HUDEP-2 (cell line): ENCODE measurements at regions not wholly inside any gene's neighbourhood (a gene's known extent, or its start where the extent isn't known, plus 50 kb on each side); places are given as distances from the start of the nearest gene placed in this dataset.

Source experiments
- DNase-seq, 76 experiments: peaks; one replicate each; lab custom pipeline; 2025; ENCODE audit not compliant: unreplicated experiment in 76 of 76; lab: John Stamatoyannopoulos, UW

DNA sequence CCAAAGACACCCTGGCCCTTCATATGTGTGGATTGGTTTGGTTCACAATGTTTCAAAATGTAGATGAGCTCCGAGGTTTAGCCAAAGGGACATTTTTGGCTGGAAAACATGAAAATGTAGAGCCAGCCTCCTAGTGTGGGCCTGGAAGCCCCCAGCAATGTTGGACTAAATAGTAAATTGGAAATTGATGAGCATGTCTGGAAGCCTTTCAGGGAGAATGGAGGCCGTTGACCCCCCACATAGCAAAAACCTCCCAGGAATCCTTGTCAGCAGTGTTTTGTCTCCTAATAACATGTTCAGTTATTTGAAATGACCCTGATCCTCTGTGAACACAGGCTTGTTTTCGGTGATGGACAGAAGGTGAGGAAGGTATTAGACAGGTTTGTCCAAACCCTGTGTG lies 65.1 kb upstream of the TBX3 start:
- no peak for DNase-seq

DNA sequence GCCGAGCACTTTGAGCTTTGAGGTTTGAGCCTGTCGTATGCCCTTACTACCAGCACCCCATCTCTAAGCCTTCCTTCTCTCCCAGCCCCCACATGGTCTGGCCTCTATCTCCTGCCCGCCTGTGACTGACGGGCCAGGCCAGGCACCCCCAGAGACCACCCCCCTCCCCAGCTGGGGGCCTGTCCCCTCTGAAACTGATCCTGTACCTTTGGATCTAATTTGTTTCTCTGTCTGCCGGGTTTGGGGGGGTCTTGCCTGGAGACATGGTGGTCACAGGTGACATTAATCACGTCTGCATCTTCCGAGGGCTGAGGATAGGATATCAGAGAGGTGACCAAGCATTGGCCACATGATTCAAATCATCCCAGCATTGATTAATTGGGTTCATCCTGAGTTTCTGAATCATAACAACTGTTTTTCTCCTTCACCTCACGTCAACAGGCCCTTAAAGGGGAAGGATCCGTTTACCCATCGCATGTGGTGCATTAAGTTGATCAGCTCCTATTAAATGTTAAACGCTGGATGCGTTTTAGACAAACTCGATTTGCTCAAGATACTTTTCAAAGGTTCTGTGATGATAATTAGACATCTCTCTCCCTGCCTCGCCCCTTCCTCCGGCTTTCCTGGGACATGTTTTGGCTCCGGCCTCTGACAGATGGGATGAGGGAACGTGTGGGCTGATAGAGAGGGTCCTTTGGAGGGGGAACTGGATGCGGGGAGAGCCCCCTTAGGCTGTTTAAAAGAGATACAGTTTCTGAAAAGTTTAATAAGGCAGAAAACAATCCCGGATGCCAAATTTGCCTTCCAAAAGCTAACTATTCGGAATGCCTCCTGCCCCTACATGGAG lies 63.3 kb upstream of the TBX3 start:
- no peak for DNase-seq

DNA sequence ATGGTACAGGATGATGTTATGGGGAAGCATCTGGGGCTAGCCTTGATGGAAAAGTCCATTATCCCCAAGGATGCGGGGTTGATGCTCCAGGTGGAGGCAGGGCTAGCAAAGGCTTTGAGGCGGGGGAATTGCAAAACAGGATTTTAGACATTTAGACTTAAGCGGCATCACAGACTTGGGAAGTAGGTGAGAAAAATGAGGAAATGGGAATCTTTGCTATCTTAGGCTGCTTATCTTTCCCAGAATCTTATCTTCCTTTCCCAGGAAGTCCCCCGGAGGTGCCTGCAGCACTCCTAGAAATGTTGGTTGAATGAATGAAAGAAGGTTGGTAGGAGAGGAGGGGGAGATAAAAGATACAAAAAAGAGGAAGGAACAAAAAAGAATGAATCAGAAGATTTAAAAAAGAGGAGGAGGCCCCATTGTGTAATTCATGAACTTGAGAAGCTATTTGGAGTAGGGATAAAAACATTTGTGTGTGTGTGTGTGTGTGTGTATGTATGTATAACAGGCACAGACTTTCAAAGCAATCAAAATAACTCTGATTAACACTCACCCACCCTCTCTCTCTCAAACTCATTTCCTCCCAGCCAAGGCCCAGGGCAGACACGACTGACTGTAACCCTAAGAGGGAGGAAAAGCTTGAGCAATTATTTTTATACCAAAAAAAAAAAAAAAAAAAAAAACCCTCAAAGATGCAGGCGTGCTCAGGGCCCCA lies 62.5 kb upstream of the TBX3 start:
- DNase-seq: no peak

DNA sequence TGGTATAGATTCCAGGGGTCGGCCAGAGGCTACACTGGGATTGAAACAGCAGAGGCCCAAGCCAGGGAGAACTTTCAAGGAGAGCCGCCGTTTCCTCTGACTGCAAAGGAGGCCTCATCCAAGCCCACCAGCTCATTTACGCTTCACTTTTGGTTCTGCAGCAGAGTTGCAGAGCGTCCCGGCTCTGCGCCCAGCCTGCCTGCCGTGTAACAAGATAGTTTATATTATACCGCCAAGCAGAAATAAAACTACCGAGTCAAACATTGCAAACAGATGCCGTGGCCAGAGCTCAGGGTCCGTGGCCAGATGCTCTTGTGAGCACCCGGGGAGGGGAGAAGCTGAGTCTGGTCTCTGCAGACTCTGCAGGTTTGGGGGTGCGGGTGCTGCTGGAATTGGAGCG lies 60.7 kb upstream of the TBX3 start:
- DNase-seq: no peak

DNA sequence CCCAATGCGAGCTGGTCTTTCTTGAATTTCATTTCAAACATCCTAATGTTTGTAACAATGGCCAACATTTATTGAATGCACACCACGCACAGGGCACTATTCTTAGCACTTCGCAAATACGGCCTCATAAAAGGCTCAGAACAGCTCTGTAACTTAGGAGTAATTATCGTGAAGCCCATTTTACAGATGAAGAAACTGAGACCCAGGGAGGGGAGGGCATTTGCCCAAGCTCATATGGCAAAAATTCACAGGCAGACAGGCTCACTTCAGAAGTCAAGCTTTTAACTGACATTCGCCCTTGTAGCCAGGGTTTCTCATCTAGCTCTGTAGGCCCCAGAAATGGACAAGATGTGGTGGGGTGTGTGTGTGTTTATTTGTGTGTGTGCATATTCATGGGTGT lies 60.3 kb upstream of the TBX3 start:
- no peak for DNase-seq

DNA sequence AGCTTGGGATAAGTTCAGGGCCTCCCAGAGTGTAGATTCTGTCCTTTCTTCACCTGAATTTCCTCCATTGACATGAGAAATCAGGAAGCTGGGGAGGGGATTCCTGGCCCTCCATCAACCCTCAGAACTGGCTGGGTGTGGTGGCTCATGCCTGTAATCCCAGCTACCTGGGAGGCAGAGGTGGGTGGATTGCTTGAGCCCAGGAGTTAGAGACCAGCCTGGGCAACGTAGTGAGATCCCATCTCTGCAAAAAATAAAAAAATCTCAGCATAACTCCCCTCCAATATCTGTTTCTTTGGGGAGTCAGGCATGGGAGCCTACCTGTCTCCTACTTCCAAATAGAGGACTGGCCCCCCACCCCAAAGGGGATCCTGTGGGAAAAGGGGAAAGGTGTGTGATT lies 59.8 kb upstream of the TBX3 start:
- no peak for DNase-seq

DNA sequence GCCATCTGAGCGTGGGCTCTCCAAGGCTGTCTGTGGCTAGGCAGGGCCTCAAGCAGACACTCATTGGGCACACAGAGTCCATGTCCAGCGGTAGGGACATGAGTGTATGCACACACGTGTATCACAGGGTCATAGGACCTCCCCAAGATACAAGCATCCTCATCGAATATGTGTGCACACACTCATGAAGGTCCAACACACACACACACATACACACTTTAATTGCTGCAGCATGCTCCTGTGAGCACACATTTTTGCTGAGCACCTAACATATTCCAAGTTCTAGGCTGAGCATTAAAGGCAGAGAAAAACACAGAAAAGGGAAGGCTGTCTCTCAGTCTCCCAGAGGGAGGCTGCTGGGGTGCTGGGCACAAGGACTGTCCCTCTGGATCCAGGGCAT lies 59.3 kb upstream of the TBX3 start:
- DNase-seq: no peak

DNA sequence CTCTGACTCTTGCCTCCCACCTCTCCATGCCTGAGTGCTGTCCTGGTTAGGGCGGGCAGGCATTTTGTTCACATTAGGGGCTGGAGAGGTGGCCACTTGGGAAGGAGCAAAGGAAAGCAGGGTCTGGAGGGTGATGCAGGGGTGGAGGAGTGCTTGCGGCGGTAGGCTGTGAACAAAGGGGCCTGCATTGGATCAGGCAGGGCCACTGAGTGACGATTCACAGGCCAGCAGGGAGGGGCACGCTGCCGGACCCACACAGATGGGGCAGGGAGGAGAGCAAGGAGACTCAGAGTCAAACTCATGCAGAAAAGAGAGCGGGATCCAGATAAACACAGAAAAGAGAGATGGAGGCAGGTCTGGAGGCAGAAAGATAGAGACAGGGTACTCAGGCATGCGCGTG lies 58.4 kb upstream of the TBX3 start:
- DNase-seq: no peak

DNA sequence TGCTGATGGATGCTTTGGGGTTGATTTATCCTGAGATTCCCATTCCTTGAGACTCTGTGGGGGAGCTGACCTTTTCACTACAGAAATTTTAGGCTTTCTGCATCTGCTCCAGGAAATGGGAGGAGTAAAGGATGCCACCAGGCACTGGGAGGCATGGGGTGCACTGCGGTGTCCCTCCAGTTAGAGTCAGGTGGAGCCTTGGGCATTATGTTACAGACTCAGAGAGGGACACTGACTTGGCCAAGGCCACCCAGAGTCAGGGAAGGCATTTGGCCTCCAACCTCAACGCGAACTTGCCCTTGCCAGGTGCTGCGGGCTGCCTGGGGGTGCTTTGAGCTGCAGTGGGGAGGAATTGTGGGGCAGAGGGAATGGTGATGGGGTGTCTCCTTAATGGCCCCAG lies 58.0 kb upstream of the TBX3 start:
- no peak for DNase-seq

DNA sequence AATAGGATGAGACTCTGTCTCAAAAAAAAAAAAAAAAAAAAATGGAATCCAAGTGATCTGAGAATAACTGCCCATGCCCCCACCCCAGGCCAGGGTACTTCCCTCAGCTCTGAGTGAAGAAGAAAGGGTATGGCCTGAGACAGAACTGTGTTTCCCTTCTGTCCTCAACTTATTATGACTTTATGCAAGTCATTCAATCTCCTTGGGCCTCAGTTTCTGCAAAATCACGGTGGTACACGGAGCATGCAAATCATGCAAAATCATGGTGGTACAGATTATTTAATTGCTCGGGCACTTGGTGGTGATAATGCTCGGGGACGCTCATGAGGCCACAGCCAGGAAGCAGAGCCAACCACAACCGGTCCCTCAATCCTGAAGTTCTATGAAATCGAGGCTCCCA lies 56.5 kb upstream of the TBX3 start:
- DNase-seq: no peak

DNA sequence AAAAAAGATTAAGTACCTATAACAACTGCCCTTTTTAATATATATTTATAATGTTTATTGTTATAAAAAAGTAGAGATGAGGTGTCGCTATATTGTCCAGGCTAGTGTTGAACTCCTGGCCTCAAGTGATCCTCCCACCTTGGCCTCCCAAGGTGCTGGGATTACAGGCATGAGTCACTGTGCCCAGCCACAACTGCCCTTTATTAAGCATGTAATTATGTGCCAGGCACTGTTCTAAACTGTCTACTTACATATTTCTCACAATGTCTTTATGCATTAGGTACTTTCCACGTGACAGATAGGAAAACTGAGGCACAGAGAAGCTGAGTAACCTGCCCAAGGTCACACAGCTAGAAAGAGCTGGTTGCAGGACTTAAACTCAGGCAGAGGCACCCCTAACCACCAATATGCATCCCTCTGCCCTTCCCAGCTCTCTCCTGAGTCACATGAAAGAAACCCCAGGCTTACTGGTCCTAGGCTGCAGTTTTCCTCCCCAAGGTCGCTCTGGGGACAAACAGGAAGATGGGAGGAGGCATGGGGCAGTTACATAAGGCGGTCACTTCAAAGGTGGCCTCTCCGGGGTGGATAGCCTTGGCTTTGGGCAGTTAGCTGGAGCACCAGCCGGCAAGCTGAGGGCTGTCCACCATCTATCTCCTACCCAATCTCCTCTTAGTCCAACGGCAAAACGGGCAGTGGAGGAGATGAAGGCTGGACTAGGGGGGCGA lies 54.6 kb upstream of the TBX3 start:
- no peak for DNase-seq

DNA sequence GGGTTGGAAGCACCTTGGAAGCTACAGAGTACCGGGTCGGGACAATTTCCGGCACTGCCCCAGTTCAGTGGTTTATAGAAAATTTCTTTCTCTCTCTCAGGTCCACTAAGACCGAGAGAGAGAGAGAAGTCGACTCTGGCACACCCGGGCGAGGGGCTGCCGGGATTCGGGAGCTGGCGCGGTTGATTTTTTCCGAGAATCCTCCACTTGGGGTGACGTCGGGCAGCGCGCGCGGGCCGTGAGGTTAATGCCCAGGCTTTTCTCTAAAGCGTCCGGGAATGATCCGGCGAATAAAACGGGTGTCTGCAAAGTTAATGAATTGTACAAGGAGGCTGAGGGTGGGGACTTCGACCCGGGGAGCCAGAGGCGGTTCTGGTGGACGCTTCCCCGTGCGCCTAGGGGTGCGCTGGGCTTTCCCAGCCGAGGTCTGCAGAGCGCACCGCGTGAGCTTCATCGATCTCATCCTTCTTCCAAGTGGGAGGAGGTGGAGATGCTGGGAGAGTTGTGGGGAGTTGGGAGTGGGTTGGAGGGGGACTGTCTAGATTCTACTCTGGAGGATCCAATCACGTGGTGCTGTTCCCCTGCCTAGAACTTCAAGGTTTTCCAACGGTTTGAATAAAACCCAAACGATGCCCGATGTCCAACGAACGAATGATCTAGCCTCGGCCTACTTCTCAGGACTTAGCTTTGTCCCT lies 51.9 kb upstream of the TBX3 start:
- DNase-seq: no peak

DNA sequence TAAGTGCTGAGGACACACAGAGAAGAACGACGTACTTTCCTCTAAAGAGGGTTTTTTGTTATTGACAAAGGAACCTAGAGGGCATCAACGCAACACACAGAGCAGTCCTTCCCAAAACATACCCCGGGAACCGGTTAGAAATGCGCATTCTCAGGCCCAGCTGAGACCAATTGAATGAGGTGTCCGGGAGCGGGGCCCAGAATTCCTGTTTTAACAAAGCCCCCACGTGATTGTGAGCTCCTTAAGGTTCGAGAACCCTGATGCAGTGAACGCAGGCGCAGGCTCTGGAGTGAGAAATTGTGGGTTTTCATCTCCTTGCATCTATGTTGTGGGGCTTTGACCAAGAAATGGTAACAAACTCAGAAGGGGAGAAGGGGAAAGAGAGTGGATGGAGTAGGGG lies 51.0 kb upstream of the TBX3 start:
- DNase-seq: no peak

DNA sequence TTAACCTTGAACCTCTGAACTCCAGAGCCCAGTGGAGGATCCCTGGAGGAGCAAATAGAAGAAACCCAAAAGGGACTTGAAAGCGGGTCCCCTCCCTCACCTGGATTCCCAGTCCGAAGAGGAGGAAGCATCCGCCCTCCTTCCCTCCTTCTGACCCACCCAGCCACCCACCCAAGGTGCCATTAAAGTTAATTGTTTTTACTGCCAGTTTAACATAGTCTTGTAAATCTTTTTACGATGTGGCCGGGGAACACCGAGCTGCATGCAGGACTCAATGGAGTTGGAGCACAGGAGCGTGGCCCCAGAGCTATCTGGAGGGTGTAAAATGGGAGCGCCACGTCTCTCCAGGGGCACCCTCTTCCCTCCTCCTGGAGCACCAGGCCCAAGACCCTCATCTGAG lies 49.9 kb upstream of the TBX3 start:
- DNase-seq: no peak
